ES-I3 (cell line): ENCODE measurements at regions not wholly inside any gene's neighbourhood (a gene's known extent, or its start where the extent isn't known, plus 50 kb on each side); places are given as distances from the start of the nearest gene placed in this dataset.

Experiments used
- H3K36me3 ChIP-seq: 2 replicates; pipeline ENCODE4 v1.6.1; 2013; ENCODE audit warnings: mild to moderate bottlenecking, low read length, control low read depth, moderate library complexity; ENCODE audit not compliant: insufficient read depth
- H3K4me1 ChIP-seq: 2 replicates; pipeline ENCODE4 v1.6.1; 2013; ENCODE audit warnings: mild to moderate bottlenecking, control low read depth, low read length; ENCODE audit not compliant: insufficient read depth
- H3K9ac ChIP-seq: 2 replicates; pipeline ENCODE4 v1.6.1; 2013; ENCODE audit warnings: low read depth, mild to moderate bottlenecking, low read length, moderate library complexity
- H3K9me3 ChIP-seq: 2 replicates; pipeline ENCODE4 v1.6.1; 2013; ENCODE audit warnings: mild to moderate bottlenecking, low read length, moderate library complexity; ENCODE audit not compliant: control insufficient read depth, insufficient read depth

- Histone ChIP-seq H3K36me3 (no peaks in the 10 kb centered on the region), H3K9ac (no peak overlapping the region), H3K9me3 (no peaks in the 10 kb centered on the region), H3K4me1 (no peaks in the 10 kb centered on the region)
Measured at GRCh38 chr5:60352992-60353599, 346.9 kb downstream of the DEPDC1B start.

DNA sequence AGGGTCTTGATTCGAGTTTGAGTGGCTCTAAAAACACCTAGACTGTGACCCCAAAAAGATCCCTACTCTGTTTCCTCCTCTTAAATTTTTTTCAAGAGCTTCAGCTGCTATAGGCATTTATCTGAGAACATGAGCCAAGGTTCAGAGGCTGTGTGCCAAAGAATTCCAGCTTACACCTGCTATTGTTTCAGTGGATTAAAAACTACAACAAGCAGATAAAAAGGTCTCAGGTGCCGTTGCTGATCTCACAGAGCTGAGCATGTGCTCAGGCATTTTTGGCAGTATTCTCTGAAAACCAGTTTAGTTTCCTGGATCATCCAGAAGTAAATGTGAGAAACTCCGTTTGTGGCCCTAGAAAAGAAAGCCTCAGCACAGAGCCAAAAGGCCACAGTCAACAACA lies 349.2 kb downstream of the DEPDC1B start:
- Histone ChIP-seq H3K9ac (no peak overlapping the region), H3K4me1 (no peaks in the 10 kb centered on the region), H3K9me3 (no peaks in the 10 kb centered on the region)

DNA sequence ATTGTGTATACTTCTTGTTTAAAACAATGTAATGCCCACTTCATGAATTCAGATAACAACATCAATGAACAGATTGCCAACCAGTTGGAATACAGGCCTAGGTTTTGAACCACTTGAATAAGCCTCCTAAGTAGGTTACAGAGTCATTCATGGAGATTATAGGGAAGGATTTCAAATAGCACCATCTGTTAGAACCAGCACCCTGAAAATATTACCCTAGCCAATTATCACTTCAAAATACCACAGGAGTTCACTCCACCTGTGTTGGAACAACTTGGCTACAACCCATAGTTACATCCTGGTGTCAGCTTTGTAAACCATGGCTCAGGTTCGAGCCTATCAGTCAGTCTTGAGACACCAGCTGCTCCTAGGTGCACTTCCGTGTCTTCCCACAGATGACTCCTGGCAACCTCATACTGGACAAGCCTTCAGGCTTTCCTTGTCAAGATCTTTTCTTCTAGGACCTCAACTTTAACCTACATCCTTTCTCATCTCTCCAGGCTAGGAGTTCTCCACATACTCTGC lies 350.0 kb downstream of the DEPDC1B start:
- no peaks in the 10 kb centered on the region for H3K36me3 ChIP-seq
- no peak overlapping the region for H3K9ac ChIP-seq
- no peaks in the 10 kb centered on the region for H3K9me3 ChIP-seq
- no peaks in the 10 kb centered on the region for H3K4me1 ChIP-seq

More for the DNA sequence above, 349.2 kb downstream of the DEPDC1B start:
- H3K36me3 ChIP-seq: no peaks in the 10 kb centered on the region

- Histone ChIP-seq H3K4me1 (no peaks in the 10 kb centered on the region), H3K9me3 (no peaks in the 10 kb centered on the region), H3K9ac (no peak overlapping the region), H3K36me3 (no peaks in the 10 kb centered on the region)
Measured at GRCh38 chr5:60346393-60346792, 353.6 kb downstream of the DEPDC1B start.

GRCh38 chr5:60343102-60343501 lies 356.9 kb downstream of the DEPDC1B start:
- H3K4me1 ChIP-seq: no peaks in the 10 kb centered on the region
- H3K9ac ChIP-seq: no peak overlapping the region
- H3K36me3 ChIP-seq: no peaks in the 10 kb centered on the region
- no peaks in the 10 kb centered on the region for H3K9me3 ChIP-seq

DNA sequence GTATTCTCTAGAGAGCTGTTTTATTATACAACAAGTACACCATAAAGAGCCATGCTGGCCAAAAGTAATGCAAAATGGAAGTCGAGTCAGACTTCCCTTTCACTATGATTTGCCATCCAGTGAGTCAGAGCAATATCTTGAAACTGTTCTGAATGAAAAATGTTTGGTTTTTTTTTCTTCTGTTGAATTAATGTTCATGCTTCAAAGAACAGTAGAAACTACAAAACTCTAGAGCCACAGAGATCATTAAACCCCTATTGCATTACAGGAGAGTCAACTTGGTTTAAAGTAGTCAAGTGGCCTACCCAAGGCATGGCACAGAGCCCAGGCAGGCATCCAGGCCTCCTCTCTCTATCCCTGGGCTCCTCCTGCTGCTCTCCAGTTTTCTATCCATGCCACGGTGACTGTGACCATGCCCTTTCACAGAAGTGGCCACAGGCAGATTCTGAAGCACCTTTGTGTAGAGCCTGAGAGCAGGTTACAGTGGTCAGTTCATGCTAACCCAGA lies 358.9 kb downstream of the DEPDC1B start:
- Histone ChIP-seq H3K4me1 (no peaks in the 10 kb centered on the region), H3K36me3 (no peaks in the 10 kb centered on the region), H3K9me3 (no peaks in the 10 kb centered on the region), H3K9ac (no peak overlapping the region)

DNA sequence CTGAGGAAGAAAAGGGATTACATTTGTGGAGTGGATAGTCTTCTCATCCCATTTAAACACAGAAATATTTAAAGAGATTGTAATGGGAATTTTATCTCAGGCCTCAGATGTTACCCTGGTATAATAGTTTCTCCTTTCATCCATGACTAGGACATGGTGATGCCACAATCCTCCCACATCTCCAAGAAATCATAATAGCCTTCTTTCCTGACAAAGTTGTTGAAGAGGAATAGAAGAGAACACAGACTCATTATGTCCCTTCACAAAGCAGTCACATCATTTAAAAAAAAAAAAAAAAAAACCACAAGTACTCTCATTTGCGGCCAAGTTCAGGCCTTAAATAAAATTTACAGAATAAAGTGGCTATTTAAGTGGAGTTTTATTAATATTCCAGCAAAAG lies 359.6 kb downstream of the DEPDC1B start:
- Histone ChIP-seq H3K9me3 (no peaks in the 10 kb centered on the region), H3K9ac (no peak overlapping the region), H3K36me3 (no peaks in the 10 kb centered on the region), H3K4me1 (no peaks in the 10 kb centered on the region)

DNA sequence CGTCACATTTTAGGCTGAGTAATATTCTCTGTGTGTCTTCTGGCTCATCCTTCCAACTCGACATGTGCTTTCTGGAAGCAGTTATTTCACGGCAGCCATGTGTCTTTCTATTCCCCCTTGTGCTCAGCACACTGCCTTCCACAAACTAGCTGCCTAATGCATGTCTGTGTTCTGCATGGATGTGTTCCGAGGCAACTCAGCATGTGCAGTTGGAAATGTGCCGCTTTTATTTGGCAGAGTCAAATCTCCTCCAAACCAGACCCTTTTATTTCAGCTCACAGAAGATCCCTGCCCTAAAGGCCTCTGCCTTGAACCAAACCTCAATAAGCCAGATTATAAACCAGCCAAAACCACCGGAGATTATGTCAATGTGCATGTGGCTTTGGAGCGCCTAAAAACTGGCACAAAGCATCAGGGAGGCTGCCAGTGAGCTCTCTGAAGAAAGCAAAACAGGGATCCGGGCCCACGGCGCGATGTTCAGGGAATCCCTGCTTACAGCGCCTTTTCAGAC lies 360.2 kb downstream of the DEPDC1B start:
- Histone ChIP-seq H3K36me3 (no peaks in the 10 kb centered on the region), H3K4me1 (no peaks in the 10 kb centered on the region)

GRCh38 chr5:60338846-60339245 lies 361.1 kb downstream of the DEPDC1B start:
- Histone ChIP-seq H3K9ac (no peak overlapping the region), H3K36me3 (no peaks in the 10 kb centered on the region), H3K4me1 (no peaks in the 10 kb centered on the region), H3K9me3 (no peaks in the 10 kb centered on the region)

More for the DNA sequence above, 360.2 kb downstream of the DEPDC1B start:
- H3K9ac ChIP-seq: no peak overlapping the region
- no peaks in the 10 kb centered on the region for H3K9me3 ChIP-seq

DNA sequence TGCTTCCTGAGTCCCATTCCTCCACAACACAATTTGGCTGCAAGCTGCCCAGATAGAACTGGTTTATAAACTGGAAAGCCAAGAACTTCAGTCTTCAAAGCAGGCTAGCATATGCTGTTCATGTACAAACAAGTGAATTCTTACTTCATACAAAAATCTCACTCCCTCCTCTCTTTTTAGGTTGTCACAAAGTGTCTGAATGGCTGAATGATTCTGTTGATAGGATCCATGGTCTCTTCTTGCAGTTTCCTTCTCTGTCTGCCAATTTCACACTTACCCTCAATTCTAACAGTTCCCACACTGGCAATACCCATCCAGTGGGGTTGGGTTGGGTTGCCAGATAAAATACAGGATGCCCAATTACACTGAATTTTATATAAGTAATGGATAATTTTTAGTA lies 363.5 kb downstream of the DEPDC1B start:
- Histone ChIP-seq H3K9me3 (no peaks in the 10 kb centered on the region), H3K9ac (no peak overlapping the region), H3K36me3 (no peaks in the 10 kb centered on the region), H3K4me1 (no peaks in the 10 kb centered on the region)

DNA sequence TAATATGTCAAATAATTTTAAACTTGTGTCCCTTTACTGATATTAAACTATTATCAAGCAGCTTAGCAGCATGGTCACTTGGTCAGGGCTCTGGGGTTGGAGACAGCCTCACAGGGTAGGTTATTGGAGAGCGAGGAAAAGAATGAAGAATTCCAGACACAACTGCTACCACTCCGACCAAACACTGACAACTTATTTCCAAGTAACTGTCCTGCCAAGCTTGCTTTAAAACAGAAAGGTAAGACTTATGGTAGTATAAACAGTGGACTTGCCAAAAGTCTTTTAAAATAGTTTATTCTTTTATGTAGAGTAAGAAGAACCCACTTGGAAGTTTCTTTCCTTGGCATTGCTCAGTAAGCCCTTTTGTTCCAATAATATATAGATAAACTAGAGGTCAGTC lies 364.1 kb downstream of the DEPDC1B start:
- H3K4me1 ChIP-seq: no peaks in the 10 kb centered on the region
- no peaks in the 10 kb centered on the region for H3K9me3 ChIP-seq
- H3K36me3 ChIP-seq: no peaks in the 10 kb centered on the region
- H3K9ac ChIP-seq: no peak overlapping the region

- Histone ChIP-seq H3K9ac (no peak overlapping the region), H3K9me3 (no peaks in the 10 kb centered on the region), H3K4me1 (no peaks in the 10 kb centered on the region), H3K36me3 (no peaks in the 10 kb centered on the region)
Measured at GRCh38 chr5:60334281-60334713, 365.7 kb downstream of the DEPDC1B start.

- Histone ChIP-seq H3K4me1 (no peaks in the 10 kb centered on the region), H3K36me3 (no peaks in the 10 kb centered on the region), H3K9me3 (no peaks in the 10 kb centered on the region), H3K9ac (no peak overlapping the region)
Measured at GRCh38 chr5:60333005-60333571, 366.9 kb downstream of the DEPDC1B start.

- H3K9me3 ChIP-seq: no peaks in the 10 kb centered on the region
- H3K4me1 ChIP-seq: no peaks in the 10 kb centered on the region
- no peak overlapping the region for H3K9ac ChIP-seq
- H3K36me3 ChIP-seq: no peaks in the 10 kb centered on the region
Measured at GRCh38 chr5:60332244-60333004, 367.5 kb downstream of the DEPDC1B start.
